ENCODE measurements at regions not wholly inside any gene's neighbourhood (a gene's known extent, or its start where the extent isn't known, plus 50 kb on each side); places are given as distances from the start of the nearest gene placed in this dataset.
"Not testable (repeated sequence)": the region's sequence is repeated elsewhere in the genome, so short reads cannot be mapped to it uniquely, and the experiment has no call there.

GRCh38 chrX:150212672-150213480, 150.2 kb upstream of the MAMLD1 start:
- H3K4me3 ChIP-seq: no peak overlapping the region
- TF ChIP-seq CTCF (IDR thresholded peaks at IDR 0.05): peak in 1 of 2 donors; percentile 44
- H3K4me1 ChIP-seq: peaks cover 0 to 18% of the 10 kb centered on the region in 2 donors
- peak overlapping the region; percentile 54 to 59 for H3K27ac ChIP-seq
- no peak for DNase-seq (ENCODE audit: low spot score)
- H3K36me3 ChIP-seq: no peaks in the 10 kb centered on the region
- no peaks in the 10 kb centered on the region for H3K9me3 ChIP-seq
- H3K27me3 ChIP-seq: no peaks in the 10 kb centered on the region

- H3K4me3 ChIP-seq: no peak overlapping the region
- H3K27me3 ChIP-seq: no peaks in the 10 kb centered on the region
- no peaks in the 10 kb centered on the region for H3K36me3 ChIP-seq
- DNase-seq (ENCODE audit: low spot score): no peak
- H3K27ac ChIP-seq: peak overlapping the region; percentile 54 to 59
- TF ChIP-seq CTCF (IDR thresholded peaks at IDR 0.05): no peak
- peaks cover 0 to 18% of the 10 kb centered on the region in 2 donors for H3K4me1 ChIP-seq
- no peaks in the 10 kb centered on the region for H3K9me3 ChIP-seq
Measured at GRCh38 chrX:150213481-150214030, 149.6 kb upstream of the MAMLD1 start.

GRCh38 chrX:150216000-150216399, 147.1 kb upstream of the MAMLD1 start:
- not testable (repeated sequence) for DNase-seq (ENCODE audit: low spot score); H3K27ac ChIP-seq; H3K36me3 ChIP-seq; H3K9me3 ChIP-seq; H3K4me3 ChIP-seq; H3K27me3 ChIP-seq
- H3K4me1 ChIP-seq: peaks cover 0 to 25% of the 10 kb centered on the region in 2 donors

GRCh38 chrX:150216716-150217115, 146.4 kb upstream of the MAMLD1 start:
- H3K27ac ChIP-seq: no peak overlapping the region
- DNase-seq (ENCODE audit: low spot score): no peak
- H3K9me3 ChIP-seq: no peaks in the 10 kb centered on the region
- TF ChIP-seq CTCF (IDR thresholded peaks at IDR 0.05): no peak
- H3K27me3 ChIP-seq: no peaks in the 10 kb centered on the region
- no peaks in the 10 kb centered on the region for H3K36me3 ChIP-seq
- H3K4me3 ChIP-seq: no peak overlapping the region
- peaks cover 0 to 25% of the 10 kb centered on the region in 2 donors for H3K4me1 ChIP-seq

DNA sequence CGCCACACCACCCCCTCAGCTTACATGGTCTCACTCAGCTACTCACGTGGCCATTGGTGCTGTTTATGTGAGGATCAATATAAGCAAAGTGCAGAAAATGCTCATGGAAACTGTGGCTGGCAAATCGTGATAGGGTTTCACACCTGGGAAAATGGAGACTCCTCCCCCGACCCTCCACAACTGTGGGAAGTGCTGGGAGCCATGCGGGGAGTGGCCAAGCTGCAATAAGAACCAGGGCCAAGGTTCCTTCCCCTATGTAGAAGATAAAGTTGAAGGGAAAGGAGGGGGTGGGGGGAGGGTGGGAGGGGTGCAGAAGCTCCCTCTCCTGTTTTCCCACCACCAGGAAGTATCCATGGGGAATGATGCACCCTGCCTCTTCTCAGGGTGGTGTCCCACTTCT, 145.5 kb upstream of the MAMLD1 start:
- Histone ChIP-seq H3K36me3 (no peaks in the 10 kb centered on the region), H3K4me1 (peaks cover 0 to 21% of the 10 kb centered on the region in 2 donors), H3K4me3 (no peak overlapping the region), H3K9me3 (no peaks in the 10 kb centered on the region), H3K27me3 (no peaks in the 10 kb centered on the region), H3K27ac (no peak overlapping the region)
- no peak for DNase-seq (ENCODE audit: low spot score)
- TF ChIP-seq CTCF (IDR thresholded peaks at IDR 0.05): no peak

DNA sequence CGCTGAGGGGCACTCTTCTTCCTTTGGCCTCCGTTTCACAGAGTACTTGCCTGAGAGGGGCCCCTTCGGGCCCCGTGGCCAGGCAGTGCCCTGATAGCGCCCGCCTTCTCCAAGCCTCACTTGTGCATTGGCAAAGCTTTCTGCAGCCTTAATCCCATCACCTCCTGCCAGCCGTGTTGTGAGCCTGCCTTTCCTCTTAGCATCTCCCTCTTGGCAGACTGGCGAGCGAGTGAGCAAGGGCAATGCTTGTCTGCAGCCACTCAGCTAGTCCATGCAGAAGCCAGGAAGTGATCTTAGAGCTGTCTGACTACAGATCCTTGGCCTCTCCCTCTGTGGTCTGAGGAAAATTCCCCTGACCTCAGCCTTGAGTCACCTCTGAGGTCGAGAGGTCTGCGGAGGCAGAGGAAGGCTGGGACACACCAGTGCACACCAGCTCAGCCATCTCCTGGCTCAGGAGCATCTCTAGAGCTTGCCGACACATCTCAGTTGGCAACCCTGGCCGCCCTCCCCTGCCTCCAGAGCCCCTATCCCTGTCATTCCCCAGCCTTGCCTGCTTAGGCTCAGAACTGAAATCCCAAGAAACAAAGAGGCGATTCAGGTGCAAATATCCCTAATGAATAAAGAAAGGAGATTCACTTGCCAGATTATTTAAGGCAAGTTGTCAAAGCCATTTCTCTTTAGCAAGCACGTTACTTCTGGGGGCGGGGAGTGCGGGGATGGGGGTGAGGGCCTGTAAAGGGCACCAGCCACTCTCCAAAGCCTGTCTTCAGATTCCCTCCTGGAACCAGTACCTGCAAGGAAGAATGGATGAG, 143.5 kb upstream of the MAMLD1 start:
- DNase-seq (ENCODE audit: low spot score): no peak

More for the DNA sequence above, 143.5 kb upstream of the MAMLD1 start:
- no peaks in the 10 kb centered on the region for H3K9me3 ChIP-seq
- H3K27me3 ChIP-seq: no peaks in the 10 kb centered on the region
- H3K4me3 ChIP-seq: no peak overlapping the region
- H3K27ac ChIP-seq: no peak overlapping the region
- TF ChIP-seq CTCF (IDR thresholded peaks at IDR 0.05): no peak
- no peaks in the 10 kb centered on the region for H3K36me3 ChIP-seq
- H3K4me1 ChIP-seq: peaks cover 0 to 7% of the 10 kb centered on the region in 2 donors
